ENCODE measurements at regions not wholly inside any gene's neighbourhood (a gene's known extent, or its start where the extent isn't known, plus 50 kb on each side); places are given as distances from the start of the nearest gene placed in this dataset.

DNA sequence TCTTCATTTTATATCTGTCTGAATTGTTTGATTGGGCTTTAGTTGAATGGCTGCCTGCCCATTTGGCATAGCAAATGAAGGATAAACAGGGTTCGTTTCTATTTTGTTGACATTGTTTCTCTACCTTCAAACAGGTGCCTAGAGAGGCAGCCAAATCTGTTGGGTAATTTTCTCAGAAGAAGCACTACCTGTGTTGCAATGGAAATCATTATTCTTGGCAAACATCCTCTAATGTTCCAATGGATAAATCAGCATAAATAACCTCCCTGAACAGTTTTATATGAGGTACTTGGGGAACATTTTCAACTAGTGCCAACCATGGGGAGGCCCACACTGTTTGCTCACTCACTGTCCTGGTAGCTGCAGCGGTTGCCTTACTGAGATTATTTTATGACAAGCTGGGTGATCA is 64.4 kb upstream of the PLPP4 start:
- WGBS (ENCODE audit: missing lambda C conversion rate) = 0% methylated on average over 2 of the region's 2 CpGs
- CTCF ChIA-PET = interaction anchor here (1.3 kb wide), 1 partner anchor 20 kb away, joined by 3 read pairs; no protein-coding TSS in a partner anchor
- no peak for DNase-seq (ENCODE audit: low read depth in 1 of 2, low spot score in 1 of 2)
- Histone ChIP-seq H3K4me1 (no peaks in the 10 kb centered on the region), H3K4me2 (no peak overlapping the region), H3K9me3 (no peaks in the 10 kb centered on the region), H3K4me3 (no peak overlapping the region), H3K27ac (no peak overlapping the region)
- POLR2A ChIA-PET = no interaction called here
- TF ChIP-seq EP300 (IDR thresholded peaks at IDR 0.05) (no peak), BCL3 (IDR thresholded peaks at IDR 0.05) (no peak), SREBF2 (IDR thresholded peaks at IDR 0.05) (no peak), ZNF302 (CRISPR knock-in tag; IDR thresholded peaks at IDR 0.05) (no peak), RAD21 (conservative IDR thresholded peaks at IDR 0.05 in 1 of 2, IDR thresholded peaks at IDR 0.05 in 1 of 2) (no peak), GATA3 (IDR thresholded peaks at IDR 0.05; ENCODE audit: borderline replicate concordance) (no peak), TFCP2L1 (CRISPR knock-in tag; IDR thresholded peaks at IDR 0.05) (no peak), RCOR1 (IDR thresholded peaks at IDR 0.05; ENCODE audit: low read depth, low read length) (no peak), SMC3 (IDR thresholded peaks at IDR 0.05) (no peak), TP53 (CRISPR knock-in tag; IDR thresholded peaks at IDR 0.05) (no peak), CBX8 (IDR thresholded peaks at IDR 0.05) (no peak), ESRRA (IDR thresholded peaks at IDR 0.05; ENCODE audit: borderline replicate concordance, low read length) (no peak), PHF8 (IDR thresholded peaks at IDR 0.05; ENCODE audit: borderline replicate concordance, low read depth) (no peak), CHD4 (IDR thresholded peaks at IDR 0.05; ENCODE audit: borderline replicate concordance) (no peak), NFE2L2 (conservative IDR thresholded peaks at IDR 0.05; ENCODE audit: low read length) (no peak)
- ATAC-seq = no peak
- FAIRE-seq = no peak

- POLR2A ChIA-PET = no interaction called here
- Histone ChIP-seq H3K4me3 (no peak overlapping the region), H3K4me1 (no peaks in the 10 kb centered on the region), H3K9me3 (no peaks in the 10 kb centered on the region), H3K4me2 (no peak overlapping the region), H3K27ac (no peak overlapping the region)
- TF ChIP-seq KDM1A (IDR thresholded peaks at IDR 0.05; ENCODE audit: low read depth) = no peak
- TF ChIP-seq NR3C1 (IDR thresholded peaks at IDR 0.05) = no peak
- no peak for TF ChIP-seq MAFK (IDR thresholded peaks at IDR 0.05; ENCODE audit: partially characterized antibody)
- TF ChIP-seq BHLHE40 (IDR thresholded peaks at IDR 0.05; ENCODE audit: low read depth, low read length) = no peak
- no peak for TF ChIP-seq MYC (IDR thresholded peaks at IDR 0.05; ENCODE audit: borderline replicate concordance, low read length)
- FAIRE-seq (no peak), DNase-seq (ENCODE audit: low read depth in 1 of 2, low spot score in 1 of 2) (no peak), ATAC-seq (no peak)
- CTCF ChIA-PET = interaction anchor here (1.1 kb wide), 1 partner anchor 58 kb away, joined by 3 read pairs; no protein-coding TSS in a partner anchor
- 17% methylated on average over 1 of the region's 1 CpG for WGBS (ENCODE audit: missing lambda C conversion rate)
Measured at GRCh38 chr10:120394446-120394845, 62.6 kb upstream of the PLPP4 start.

GRCh38 chr10:120396228-120396627 is 60.8 kb upstream of the PLPP4 start:
- 4% methylated on average over 6 of the region's 6 CpGs for WGBS (ENCODE audit: missing lambda C conversion rate)
- TF ChIP-seq FOSB (CRISPR knock-in tag; IDR thresholded peaks at IDR 0.05) = no peak
- no peak for FAIRE-seq
- ChIA-PET POLR2A (no interaction called here), CTCF (no interaction called here)
- H3K9me3 ChIP-seq = no peaks in the 10 kb centered on the region
- H3K4me1 ChIP-seq = no peaks in the 10 kb centered on the region
- no peak overlapping the region for H3K4me3 ChIP-seq
- no peak for ATAC-seq
- no peak for DNase-seq (ENCODE audit: low read depth in 1 of 2, low spot score in 1 of 2)
- H3K4me2 ChIP-seq = no peak overlapping the region
- H3K27ac ChIP-seq = no peak overlapping the region

DNA sequence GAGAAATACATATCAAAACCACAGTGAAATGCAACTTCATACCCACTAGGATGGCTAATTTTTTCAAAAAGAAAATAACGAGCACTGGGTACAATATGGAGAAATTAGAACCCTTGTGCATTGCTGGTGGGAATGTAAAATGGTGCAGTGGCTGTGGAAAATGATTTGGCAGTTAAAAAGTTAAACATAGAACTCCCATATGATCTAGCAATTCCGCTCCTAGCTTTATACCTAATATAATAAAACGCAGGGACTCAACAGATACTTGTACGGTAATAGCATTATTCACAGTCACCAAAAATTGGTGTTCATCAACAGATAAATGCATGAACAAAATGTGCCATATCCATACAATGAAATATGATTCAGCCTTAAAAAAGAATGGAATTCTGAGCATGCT is 58.8 kb upstream of the PLPP4 start:
- no peak overlapping the region for H3K4me3 ChIP-seq
- no peaks in the 10 kb centered on the region for H3K4me1 ChIP-seq
- POLR2A ChIA-PET = no interaction called here
- no peaks in the 10 kb centered on the region for H3K9me3 ChIP-seq
- no peak overlapping the region for H3K4me2 ChIP-seq
- no peak overlapping the region for H3K27ac ChIP-seq
- no peak for ATAC-seq
- no peak for DNase-seq (ENCODE audit: low read depth in 1 of 2, low spot score in 1 of 2)
- FAIRE-seq = no peak
- 13% methylated on average over 4 of the region's 4 CpGs for WGBS (ENCODE audit: missing lambda C conversion rate)
- CTCF ChIA-PET = no interaction called here
- TF ChIP-seq MYC (IDR thresholded peaks at IDR 0.05; ENCODE audit: borderline replicate concordance, low read length) (no peak), HMGXB4 (CRISPR knock-in tag; IDR thresholded peaks at IDR 0.05; ENCODE audit: borderline replicate concordance) (no peak), CHD4 (IDR thresholded peaks at IDR 0.05; ENCODE audit: borderline replicate concordance) (no peak), ZC3H11A (IDR thresholded peaks at IDR 0.05) (no peak), NPAS2 (CRISPR knock-in tag; IDR thresholded peaks at IDR 0.05; ENCODE audit: borderline replicate concordance) (no peak), REST (IDR thresholded peaks at IDR 0.05) (no peak), GATA3 (IDR thresholded peaks at IDR 0.05; ENCODE audit: borderline replicate concordance) (no peak), NFE2L2 (conservative IDR thresholded peaks at IDR 0.05; ENCODE audit: low read length) (no peak), TFCP2L1 (CRISPR knock-in tag; IDR thresholded peaks at IDR 0.05) (no peak), FOXS1 (CRISPR knock-in tag; IDR thresholded peaks at IDR 0.05) (no peak), POLR2AphosphoS2 (conservative IDR thresholded peaks at IDR 0.05; ENCODE audit: low read length) (no peak)
